ENCODE measurements at regions not wholly inside any gene's neighbourhood (a gene's known extent, or its start where the extent isn't known, plus 50 kb on each side); places are given as distances from the start of the nearest gene placed in this dataset.
"Not testable (repeated sequence)": the region's sequence is repeated elsewhere in the genome, so short reads cannot be mapped to it uniquely, and the experiment has no call there.

- DNase-seq (ENCODE audit: low spot score), result no peak
Observed at GRCh38 chr16:86834451-86835035, 256.2 kb downstream of the FOXL1 start.

DNA sequence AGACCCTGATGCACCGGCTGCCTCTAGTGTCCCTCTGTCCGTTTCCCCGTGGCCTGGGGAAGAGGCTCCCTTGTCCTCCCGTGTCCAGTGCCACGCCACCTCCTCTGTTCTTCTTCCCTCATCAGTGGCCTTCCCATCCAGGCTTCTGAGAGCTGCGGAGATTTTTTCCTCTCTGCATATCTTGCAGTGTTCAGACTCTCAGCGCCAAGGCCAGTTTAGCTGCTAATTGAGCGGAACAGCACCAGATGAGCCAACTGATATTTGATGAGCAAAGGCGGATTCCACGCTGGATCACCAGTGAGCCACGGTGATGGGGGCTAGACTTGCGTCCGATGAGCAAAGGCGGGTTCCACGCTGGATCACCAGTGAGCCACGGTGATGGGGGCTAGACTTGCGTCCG, 257.6 kb downstream of the FOXL1 start:
- no peak for DNase-seq (ENCODE audit: low spot score)

GRCh38 chr16:86836503-86837129, 258.3 kb downstream of the FOXL1 start:
- no peak for DNase-seq (ENCODE audit: low spot score)

- DNase-seq (ENCODE audit: low spot score), result no peak
Observed at GRCh38 chr16:86843812-86844211, 265.5 kb downstream of the FOXL1 start.

DNA sequence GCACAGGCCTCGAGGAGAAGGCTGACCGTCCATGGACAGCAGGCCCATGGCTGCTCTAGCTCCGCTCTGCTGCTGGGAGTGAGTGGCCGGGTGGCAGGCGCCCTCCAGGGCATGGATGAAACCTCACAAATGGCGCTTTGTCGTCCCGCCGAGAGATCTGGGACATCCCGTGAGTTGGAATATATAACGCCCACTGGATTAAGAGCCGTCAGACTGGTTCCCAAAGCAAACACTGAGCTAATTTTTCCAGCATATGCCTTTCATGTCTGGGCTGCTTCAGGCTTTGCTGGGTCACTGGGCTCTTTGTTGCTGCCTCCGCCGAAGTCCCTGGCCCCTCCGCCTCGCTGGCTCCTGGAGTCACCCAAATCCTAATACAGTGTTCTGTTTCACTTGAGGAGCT, 266.3 kb downstream of the FOXL1 start:
- no peak for DNase-seq (ENCODE audit: low spot score)

DNA sequence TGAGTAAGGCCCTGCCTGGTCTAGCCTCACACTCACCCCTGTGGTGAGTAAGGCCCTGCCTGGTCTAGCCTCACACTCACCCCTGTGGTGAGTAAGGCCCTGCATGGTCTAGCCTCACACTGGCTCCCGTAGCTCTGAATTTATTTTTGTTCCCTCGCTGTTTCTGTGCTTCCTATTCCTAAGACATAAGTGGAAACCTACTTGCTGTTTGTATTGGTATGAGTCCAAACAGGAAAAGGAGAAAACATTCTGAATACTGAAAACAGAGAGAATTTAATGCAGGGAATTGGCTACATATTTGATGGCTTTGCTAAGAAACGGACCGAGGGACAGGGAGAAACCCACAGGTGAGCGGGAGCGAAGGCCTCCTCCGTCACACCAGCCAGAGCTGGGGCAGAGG, 267.8 kb downstream of the FOXL1 start:
- DNase-seq (ENCODE audit: low spot score), result no peak

DNA sequence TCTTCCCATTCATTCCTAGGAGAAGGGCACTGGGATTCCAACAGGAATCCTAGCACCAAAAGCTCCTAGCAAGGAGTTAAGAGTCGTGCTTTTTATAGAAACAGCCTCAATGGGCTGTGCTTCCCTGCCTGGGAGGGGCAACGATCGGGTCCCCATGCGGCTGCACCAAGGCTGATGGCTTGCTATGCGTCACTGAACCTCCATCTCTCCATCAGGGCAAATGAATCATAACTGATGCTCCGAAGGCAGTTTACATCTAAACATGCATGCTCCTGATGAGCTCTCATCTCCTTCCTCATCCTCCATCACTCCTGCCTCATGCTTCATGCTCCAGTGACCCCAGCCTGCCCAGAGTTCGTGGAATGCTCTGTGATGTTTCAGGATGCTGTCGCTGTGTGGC, 270.5 kb downstream of the FOXL1 start:
- DNase-seq (ENCODE audit: low spot score), result no peak

DNA sequence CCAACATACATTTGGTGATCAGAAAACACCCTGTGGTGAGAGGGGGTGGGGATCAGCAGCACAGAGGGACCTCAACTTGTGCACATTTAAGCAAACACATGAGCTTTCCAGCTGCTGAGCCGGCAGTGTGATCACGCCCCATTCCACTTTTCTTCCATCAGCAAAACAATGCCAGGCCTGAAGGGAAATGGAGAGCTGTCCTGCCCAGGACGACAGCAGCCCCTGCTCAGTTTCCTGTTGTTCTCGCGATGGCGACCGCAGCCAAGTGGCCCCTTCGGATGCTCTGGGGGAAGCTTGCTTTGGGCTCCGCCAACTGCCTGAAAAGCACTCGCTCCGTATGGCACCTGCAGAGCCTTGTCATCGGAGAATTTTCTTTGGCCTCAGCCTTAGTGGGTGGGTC, 272.3 kb downstream of the FOXL1 start:
- DNase-seq (ENCODE audit: low spot score), result no peak

- DNase-seq (ENCODE audit: low spot score), result no peak
Observed at GRCh38 chr16:86852135-86852534, 273.8 kb downstream of the FOXL1 start.

GRCh38 chr16:86854058-86854621, 275.8 kb downstream of the FOXL1 start:
- DNase-seq (ENCODE audit: low spot score), result no peak

GRCh38 chr16:86854626-86855294, 276.4 kb downstream of the FOXL1 start:
- no peak for DNase-seq (ENCODE audit: low spot score)

DNA sequence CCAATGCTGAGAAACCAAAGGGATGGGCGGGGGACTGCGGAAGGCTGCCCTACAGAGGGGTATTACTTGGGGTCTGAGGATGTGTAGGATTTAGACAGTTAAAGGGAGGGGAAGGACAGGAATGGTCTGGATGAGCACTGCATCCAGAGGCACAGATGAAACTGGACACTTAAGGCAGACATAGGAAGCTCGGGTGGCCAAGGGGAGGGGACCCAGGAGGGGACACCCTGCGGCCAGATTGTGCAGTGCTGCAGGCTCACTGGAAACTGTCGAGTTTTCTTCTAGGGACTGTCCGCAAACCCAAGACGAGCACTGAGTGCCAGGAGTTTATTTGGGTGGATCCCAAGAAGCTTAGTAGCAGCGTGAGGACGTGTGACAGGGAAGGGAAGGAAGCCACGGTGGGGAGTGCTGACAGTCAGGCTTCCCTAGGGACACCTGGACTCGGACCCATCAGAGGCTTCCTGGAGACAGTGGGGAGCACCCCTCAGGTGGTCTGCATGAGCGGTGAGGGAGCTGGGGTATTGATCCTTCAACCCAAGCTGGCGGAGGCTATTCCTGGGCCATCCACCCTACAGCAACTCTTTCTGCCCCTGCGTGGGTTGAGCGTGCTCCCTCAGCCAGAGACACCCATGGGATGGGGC, 278.7 kb downstream of the FOXL1 start:
- DNase-seq (ENCODE audit: low spot score), result no peak

- no peak for DNase-seq (ENCODE audit: low spot score)
Observed at GRCh38 chr16:86857807-86858206, 279.5 kb downstream of the FOXL1 start.

- no peak for DNase-seq (ENCODE audit: low spot score)
Observed at GRCh38 chr16:86858501-86858900, 280.2 kb downstream of the FOXL1 start.

DNA sequence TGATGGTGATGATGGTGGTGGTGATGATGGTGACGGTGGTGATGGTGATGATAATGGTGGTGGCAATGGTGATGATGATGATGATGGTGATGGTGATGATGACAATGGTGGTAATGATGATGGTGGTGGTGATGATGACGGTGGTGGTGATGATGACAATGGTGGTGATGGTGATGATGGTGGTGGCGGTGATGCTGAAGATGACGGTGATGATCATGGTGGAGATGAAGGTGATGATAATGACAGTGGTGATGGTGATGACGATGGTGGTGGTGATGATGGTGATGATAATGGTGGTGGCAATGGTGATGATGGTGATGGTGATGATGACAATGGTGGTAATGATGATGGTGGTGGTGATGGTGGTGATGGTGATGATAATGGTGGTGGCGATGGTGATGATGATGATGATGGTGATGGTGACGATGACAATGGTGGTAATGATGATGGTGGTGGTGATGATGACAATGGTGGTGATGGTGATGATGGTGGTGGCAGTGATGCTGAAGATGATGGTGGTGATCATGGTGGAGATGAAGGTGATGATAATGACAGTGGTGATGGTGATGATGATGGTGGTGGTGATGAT, 283.0 kb downstream of the FOXL1 start:
- DNase-seq (ENCODE audit: low spot score), result not testable (repeated sequence)

DNA sequence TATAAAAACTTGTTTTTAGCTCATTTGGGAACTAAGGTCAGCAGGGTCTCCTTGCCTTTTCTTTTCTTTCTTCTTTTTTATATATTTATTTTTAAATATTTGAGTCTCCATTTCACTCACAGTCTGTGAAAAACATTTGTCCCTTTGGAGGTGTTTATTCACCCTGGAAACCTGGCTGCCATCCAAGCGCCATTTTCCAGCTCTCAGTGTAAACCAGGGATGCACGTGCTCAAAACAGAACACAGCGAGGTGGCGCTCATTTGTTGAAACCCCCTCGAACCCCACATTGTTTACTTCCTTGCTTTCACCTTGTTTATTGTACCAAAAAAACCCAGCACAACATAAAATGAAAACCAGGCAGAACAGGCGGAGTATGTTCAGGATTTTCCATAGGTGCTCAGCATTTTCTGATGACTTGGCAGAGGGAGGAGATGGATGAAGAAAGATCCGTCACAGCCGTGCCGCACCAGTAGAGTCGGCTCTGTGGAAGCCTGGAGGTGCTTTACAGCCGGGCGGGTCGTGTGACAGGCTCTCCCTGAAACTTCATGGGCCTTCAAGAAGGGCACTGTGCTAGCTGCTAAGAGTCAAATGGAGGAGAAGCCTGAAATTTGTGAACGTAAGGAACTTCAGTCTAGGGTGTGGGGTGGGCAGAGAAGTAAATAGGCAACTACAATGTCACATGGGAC, 284.4 kb downstream of the FOXL1 start:
- DNase-seq (ENCODE audit: low spot score), result no peak

DNA sequence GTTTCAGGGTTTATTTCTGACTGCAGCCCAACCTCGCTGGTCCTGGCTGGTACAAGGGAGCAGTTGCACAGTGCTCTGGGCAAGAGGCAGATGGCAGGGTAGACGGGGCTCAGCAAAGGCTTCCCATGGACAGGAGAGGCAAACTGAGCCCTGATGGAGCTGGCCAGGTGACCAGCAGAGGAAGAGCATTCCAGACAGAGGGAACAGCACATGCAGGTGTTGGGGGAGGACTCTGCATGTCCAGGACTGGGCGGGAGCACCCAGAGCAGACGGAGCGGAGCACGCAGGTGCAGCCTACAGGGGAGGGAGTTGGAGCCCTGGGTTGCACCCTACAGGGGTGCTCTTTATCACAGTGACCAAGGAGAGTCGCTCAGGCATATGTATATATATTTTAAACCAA, 285.3 kb downstream of the FOXL1 start:
- no peak for DNase-seq (ENCODE audit: low spot score)

DNA sequence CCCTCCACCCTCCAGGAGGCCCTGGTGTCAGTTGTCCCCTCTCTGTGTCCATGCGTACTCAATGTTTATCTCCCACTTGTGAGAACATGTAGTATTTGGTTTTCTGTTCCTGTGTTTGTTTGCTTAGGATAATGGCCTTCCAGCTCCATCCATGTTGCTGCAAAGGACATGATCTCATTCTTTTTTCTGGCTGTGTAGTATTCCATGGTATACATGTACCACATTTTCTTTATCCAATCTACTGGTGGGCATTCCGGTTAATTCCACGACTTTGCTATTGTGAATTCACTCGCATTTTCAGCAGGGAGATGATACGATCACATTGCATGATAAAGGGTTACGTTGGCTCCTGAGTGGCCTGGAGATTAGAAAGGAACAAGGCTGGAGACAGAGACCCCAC, 286.2 kb downstream of the FOXL1 start:
- no peak for DNase-seq (ENCODE audit: low spot score)

- DNase-seq (ENCODE audit: low spot score), result no peak
Observed at GRCh38 chr16:86865851-86866662, 287.7 kb downstream of the FOXL1 start.

- DNase-seq (ENCODE audit: low spot score), result no peak
Observed at GRCh38 chr16:86866986-86867722, 288.8 kb downstream of the FOXL1 start.

Data from D341Med (cell line).